ACC112 (cell line): ENCODE measurements at regions not wholly inside any gene's neighbourhood (a gene's known extent, or its start where the extent isn't known, plus 50 kb on each side); places are given as distances from the start of the nearest gene placed in this dataset.
"Not testable (repeated sequence)": the region's sequence is repeated elsewhere in the genome, so short reads cannot be mapped to it uniquely, and the experiment has no call there.

ENCODE experiments used
- H2AFZ ChIP-seq: fragments of 200-600 bp; sonication (generic); one replicate; pipeline ENCODE4 v1.6.0; 2017; ENCODE audit warnings: antibody characterized with exemption, low read length; ENCODE audit not compliant: unreplicated experiment
- H3K27ac ChIP-seq: fragments of 200-600 bp; sonication (generic); 2 replicates; pipeline ENCODE4 v1.5.1; 2014; ENCODE audit warnings: low read depth, mild to moderate bottlenecking, antibody characterized with exemption, low read length, moderate library complexity
- H3K27me3 ChIP-seq: fragments of 200-600 bp; sonication (generic); 2 replicates; pipeline ENCODE4 v1.6.1; 2014; ENCODE audit warnings: mild to moderate bottlenecking, antibody characterized with exemption, low read length, moderate library complexity, mixed read lengths; ENCODE audit not compliant: insufficient read depth
- H3K36me3 ChIP-seq: fragments of 200-600 bp; sonication (generic); 2 replicates; pipeline ENCODE4 v1.6.1; 2016; ENCODE audit warnings: mild to moderate bottlenecking, antibody characterized with exemption, low read length, moderate library complexity, mixed read lengths; ENCODE audit not compliant: insufficient read depth
- H3K4me1 ChIP-seq: fragments of 200-600 bp; sonication (generic); one replicate; pipeline ENCODE4 v1.6.1; 2016; ENCODE audit warnings: low read length, mixed read lengths; ENCODE audit not compliant: insufficient read depth, unreplicated experiment, control insufficient read depth
- H3K4me3 ChIP-seq: fragments of 200-600 bp; sonication (generic); 2 replicates; pipeline ENCODE4 v1.5.1; 2014; ENCODE audit warnings: mild to moderate bottlenecking, low read depth, low read length
- H3K79me2 ChIP-seq: fragments of 200-600 bp; sonication (generic); one replicate; pipeline ENCODE4 v1.6.0; 2016; ENCODE audit warnings: low read length; ENCODE audit not compliant: control insufficient read depth, unreplicated experiment, insufficient read depth

DNA sequence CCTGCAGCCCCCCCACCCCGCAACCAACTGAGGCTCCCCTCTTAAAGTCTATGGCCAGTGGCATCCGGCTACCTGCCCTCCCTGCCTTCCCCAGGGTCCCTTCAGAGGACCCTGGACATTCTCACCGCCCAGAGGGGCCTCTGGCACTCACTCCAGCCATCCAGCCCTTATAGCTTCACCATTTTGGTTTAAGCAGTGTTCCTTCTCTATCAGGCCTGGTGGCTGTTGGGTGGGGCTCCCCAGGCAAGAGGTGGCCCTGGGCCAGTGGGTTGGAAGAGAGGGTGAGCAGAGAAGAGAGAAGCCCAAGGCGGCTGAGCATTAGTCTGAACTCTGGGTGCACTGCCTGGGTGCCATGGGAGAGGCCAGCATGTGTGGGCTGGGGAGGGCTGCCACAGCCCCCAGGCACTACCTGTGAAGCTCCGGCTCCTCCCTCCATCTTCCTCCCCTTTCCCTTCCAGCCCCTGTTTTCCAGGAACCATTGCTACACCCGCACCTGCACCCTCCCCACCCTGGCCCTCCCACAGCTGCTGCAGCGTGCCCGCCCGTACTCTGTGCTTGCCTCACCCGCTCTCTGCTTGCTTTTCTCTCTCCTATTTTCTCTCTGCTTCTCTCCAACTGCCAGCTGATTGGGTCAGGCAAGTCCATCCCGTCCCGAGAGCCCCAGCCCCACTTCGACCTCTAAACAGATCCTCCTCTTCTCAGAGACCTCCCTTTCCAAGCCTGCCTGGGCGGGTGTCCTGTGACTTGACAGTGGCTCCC, 168.2 kb downstream of the TBC1D2B start:
- Histone ChIP-seq H3K4me3 (no peak overlapping the region), H3K27ac (no peak overlapping the region), H3K36me3 (no peaks in the 10 kb centered on the region), H3K79me2 (no peaks in the 10 kb centered on the region), H2AFZ (no peak overlapping the region), H3K27me3 (0 out of 2 replicates have a peak, but pooled peaks cover 7% of the 10 kb centered on the region), H3K4me1 (no peaks in the 10 kb centered on the region)

DNA sequence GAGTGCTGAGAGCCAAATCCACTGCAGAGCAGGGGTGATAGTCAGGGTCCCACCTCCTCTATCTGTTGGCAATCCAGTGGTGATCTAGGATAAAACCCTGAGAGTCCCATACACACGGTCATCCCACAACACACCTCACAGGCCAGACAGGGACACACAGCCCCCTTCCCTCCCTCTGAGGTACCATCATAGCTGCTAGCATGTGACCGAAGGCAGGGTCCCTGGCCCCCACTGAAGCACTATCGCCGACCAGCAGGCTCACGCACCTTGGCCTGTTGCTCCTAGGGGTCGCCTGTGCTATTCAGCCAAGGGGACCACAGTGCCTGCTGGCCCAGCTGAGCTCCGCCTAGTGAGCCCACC, 168.8 kb downstream of the TBC1D2B start:
- H3K4me3 ChIP-seq, H3K27ac ChIP-seq, H3K4me1 ChIP-seq, H3K36me3 ChIP-seq, H2AFZ ChIP-seq, H3K27me3 ChIP-seq, H3K79me2 ChIP-seq: not testable (repeated sequence)

DNA sequence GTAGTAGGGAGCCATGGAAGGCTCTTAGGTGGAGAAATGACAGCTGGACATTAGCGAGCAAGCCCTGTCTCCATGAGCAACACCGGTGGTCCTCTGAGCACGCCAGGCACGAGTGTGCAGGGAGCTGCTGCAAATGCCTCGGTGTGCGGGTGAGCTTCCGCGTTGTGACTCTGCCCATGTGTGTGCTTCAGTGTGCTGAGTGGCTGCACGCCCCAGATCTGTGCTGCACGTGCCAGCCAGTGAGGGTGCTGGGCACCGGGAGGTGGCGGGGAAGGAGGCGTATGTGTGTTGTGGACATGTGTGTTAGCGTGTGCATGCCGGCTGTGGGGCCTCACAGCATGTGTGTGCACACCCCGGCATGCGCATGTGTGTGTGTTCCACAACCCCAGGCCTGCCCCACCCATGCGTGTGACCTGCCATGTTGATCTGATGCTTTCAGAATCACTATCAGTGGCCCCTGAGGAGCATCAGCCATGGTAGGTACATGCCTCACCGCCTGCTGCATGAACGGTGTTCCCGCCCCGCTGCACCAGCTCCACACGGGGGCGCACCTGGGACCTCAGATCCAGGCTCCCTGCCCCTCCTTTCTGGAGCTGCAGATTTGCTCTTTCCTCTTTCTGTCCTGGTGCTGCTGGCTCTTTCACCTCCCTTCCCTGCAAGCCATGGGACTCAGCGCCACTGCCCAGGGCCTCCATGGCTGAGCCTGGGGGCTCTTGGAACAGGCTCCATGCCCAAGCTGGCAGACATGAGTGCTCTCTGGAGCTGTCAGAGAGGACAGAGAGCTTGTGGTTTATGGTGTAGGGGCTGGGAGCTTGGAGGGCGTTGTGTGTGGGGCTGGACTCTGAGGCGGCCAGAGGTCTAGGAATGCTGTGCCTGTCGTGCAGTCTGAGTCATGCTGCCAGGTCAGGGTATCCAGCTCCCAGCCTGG, 169.4 kb downstream of the TBC1D2B start:
- Histone ChIP-seq H3K27me3 (0 out of 2 replicates have a peak, but pooled peaks cover 1% of the 10 kb centered on the region), H2AFZ (no peak overlapping the region), H3K36me3 (no peaks in the 10 kb centered on the region), H3K4me3 (no peak overlapping the region), H3K27ac (no peak overlapping the region), H3K79me2 (no peaks in the 10 kb centered on the region), H3K4me1 (no peaks in the 10 kb centered on the region)

DNA sequence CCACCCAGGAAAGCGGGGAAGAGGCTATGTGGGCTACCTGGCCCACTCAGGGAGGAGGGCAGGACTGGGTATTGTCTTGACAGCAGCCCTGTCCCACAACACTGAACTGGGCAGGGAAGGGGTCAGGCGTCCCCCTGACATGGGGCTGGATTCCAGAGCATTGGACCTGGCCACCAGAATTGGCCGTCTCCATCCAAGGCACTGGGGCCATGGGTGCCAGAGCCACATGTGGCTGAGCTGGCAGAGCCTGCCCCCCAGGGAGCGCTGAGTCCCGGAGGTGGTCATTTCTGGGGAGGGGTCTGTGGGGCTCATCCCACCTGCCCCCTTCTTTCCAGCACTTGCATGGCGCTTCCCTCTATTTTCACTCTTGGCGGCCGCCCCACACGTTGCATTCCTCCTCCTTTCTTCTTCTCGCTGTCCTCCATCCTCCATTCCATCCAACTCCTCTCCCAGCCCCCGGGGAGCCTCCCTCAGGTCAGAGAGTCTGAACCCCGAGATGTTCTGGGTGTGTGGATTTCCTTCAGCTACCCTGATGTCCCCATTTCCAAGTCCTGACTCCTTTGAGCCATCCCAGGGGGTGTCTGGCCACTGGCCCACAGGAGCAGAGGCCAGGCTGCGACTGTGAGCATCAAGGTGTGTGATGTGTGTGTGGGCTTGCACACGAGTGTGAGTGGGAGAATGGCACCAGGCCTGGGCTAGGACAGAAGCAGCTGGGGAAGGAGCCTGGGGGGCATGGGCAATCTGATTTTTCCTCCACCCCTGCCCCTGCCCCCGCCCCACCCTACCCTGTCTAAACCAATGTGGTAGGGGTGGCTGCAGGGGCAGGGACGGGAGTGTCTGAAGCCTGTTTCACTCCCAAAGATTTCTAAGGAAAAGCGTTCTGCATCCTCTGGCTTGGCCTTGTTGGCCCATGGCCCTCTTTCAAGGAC, 171.2 kb downstream of the TBC1D2B start:
- not testable (repeated sequence) for H3K4me3 ChIP-seq, H3K27me3 ChIP-seq, H3K79me2 ChIP-seq, H3K27ac ChIP-seq, H2AFZ ChIP-seq, H3K36me3 ChIP-seq, H3K4me1 ChIP-seq

DNA sequence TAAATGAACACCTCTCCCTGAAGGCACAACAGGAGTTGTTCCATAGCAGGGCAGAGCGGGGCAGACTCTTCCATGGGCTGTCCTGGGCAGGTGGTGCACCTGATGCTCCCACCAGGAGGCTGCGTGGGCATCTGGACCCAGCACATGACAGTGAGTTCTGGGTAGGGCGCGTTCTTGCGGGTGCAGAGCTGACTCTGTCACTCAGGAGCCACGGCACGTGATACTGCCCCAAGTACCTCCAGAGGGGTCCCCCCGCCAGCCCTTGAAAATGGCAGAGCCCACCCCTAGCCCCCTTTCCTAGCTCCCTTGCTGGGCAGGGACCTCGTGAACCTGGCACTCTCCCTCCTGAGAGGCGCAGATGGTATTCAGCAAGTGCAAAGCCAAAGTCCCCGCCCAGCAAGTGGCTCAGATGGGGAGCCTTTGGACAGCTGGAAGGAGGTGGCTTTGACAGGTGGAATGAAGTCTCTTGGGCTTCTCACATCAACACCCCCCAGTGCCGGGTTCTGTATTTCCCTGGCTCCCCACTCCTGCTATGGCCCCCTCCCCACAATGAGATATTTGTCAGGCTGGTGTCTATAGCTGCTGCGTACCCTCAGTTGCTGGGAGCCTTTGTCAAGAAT, 172.1 kb downstream of the TBC1D2B start:
- no peak overlapping the region for H3K27ac ChIP-seq

DNA sequence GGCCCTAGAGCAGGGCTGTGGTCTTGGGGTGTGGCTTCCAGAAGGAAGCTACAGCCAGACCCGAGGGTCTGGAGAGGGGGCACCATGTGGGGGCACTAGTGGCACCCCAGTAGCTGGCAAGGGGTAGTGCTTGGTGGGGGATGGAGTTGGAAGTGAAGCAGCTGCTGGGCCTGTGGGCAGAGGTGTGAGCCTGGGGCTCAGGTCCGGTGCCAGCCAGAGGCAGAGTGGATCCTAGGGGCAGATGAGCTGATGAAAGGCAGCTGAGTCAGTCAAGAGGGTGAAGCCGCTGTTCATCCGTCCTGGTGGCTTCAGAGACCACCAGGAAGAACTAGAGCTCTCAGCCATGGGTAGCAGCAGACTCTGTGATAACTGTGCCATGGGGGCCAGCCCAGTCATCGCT, 172.6 kb downstream of the TBC1D2B start:
- Histone ChIP-seq H3K27me3 (no peaks in the 10 kb centered on the region), H2AFZ (no peak overlapping the region), H3K4me1 (no peaks in the 10 kb centered on the region), H3K79me2 (no peaks in the 10 kb centered on the region), H3K36me3 (no peaks in the 10 kb centered on the region), H3K27ac (no peak overlapping the region), H3K4me3 (no peak overlapping the region)

More for the DNA sequence above, 172.1 kb downstream of the TBC1D2B start:
- Histone ChIP-seq H3K4me3 (no peak overlapping the region), H3K36me3 (no peaks in the 10 kb centered on the region), H2AFZ (no peak overlapping the region), H3K4me1 (no peaks in the 10 kb centered on the region), H3K27me3 (no peaks in the 10 kb centered on the region), H3K79me2 (no peaks in the 10 kb centered on the region)

DNA sequence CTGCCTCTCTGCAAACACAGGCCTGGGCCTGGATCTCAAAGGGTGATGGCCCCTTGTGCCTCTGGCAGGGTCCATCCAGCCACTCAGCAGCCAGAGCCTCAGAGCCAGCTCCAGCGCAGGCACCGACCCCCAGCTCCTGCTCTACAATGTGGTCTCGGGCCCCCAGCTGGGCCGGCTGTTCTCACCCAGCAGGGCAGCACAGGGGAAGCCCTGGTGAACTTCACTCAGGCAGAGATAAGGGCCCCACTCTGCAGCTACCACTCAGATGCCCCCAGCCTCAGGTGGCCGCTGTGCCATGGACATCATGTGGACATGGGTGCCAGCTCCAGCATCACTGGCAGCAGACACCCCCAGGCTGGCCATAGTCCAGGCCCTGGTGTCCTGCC, 173.1 kb downstream of the TBC1D2B start:
- Histone ChIP-seq H3K4me1 (no peaks in the 10 kb centered on the region), H3K27me3 (no peaks in the 10 kb centered on the region), H3K27ac (no peak overlapping the region), H2AFZ (no peak overlapping the region), H3K36me3 (no peaks in the 10 kb centered on the region), H3K4me3 (no peak overlapping the region), H3K79me2 (no peaks in the 10 kb centered on the region)

DNA sequence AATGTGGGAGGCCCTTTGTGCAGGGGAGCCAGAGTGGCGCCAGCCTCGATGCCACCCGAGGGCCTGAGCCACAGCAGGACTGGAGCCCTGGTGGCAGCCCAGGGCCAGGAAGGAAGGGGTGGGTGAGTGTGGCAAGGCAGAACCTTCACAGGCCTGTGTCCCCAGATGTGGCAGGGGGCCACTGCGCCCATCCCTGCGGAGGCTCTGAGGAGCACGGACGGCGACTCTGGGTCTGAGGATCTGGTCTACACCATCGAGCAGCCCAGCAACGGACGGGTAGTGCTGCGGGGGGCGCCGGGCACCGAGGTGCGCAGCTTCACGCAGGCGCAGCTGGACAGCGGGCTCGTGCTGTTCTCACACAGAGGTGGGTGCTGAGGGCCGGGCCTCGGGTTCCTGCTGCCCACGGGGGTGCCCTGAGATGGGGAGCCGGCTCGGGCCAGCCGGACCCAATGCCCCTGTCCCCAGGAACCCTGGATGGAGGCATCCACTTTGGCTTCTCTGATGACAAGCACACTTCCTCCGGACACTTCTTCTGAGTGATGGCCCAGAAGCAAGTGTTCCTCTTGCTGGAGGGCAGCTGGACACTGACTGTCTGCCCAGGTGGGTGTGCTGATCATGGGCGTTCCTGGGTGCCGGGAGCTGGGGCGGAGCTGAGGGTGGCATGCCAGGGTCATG, 173.6 kb downstream of the TBC1D2B start:
- not testable (repeated sequence) for H3K4me3 ChIP-seq, H3K4me1 ChIP-seq

DNA sequence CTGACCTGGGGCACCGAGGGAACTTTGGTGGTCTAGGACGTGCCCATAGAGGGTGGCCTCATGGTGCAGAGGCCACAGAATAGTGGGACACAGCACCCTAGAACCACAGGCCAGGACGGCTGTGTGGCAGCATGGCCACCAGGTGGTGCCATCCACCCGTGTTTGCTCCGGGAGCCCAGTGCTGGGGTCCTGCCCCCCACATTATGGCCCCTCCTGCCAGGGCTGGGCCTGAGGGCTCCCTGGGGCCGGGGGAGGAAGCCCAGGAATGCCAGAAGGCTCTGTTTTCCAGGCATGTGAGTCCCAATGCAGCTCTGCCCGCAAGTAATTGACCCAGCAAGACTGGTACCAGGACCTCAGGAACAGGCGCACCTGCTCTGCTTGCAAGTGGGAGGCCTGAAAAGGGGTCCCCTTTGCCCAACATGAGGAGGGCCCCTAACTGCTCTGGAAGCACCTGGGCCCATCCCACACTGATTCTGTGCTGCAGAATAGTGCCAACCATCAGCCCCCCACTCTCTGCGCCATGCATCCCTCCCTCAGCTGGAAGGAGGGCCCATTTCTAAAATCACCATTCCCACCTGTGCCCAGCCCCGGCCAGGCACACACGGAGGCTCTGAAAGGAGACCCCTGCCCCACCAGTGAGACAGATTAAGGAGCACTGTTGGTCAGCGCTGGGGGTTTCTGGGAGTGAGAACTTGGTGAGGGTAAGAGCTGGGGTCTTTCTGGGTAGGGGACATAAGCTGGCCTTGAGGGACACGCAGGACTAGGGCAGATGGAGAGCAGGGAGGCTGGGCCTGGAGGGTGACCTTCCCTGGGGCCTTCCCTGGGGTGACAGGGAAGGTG, 174.4 kb downstream of the TBC1D2B start:
- not testable (repeated sequence) for H3K36me3 ChIP-seq, H3K27ac ChIP-seq, H3K27me3 ChIP-seq, H3K4me3 ChIP-seq, H2AFZ ChIP-seq, H3K4me1 ChIP-seq, H3K79me2 ChIP-seq

More for the DNA sequence above, 173.6 kb downstream of the TBC1D2B start:
- not testable (repeated sequence) for H3K27ac ChIP-seq, H3K36me3 ChIP-seq, H3K79me2 ChIP-seq, H3K27me3 ChIP-seq, H2AFZ ChIP-seq
